KMS-11 (cell line): ENCODE measurements at regions not wholly inside any gene's neighbourhood (a gene's known extent, or its start where the extent isn't known, plus 50 kb on each side); places are given as distances from the start of the nearest gene placed in this dataset.

ENCODE experiments used
- H2AFZ ChIP-seq: fragments of 200-600 bp; sonication (generic); 2 replicates; pipeline ENCODE4 v1.6.1; 2016; ENCODE audit warnings: antibody characterized with exemption, mixed run types, low read depth
- H3K27ac ChIP-seq: fragments of 200-600 bp; sonication (generic); 2 replicates; pipeline ENCODE4 v1.6.1; 2016; ENCODE audit warnings: mild to moderate bottlenecking, mixed run types
- H3K27me3 ChIP-seq: fragments of 200-600 bp; sonication (generic); 2 replicates; pipeline ENCODE4 v1.6.1; 2017; ENCODE audit warnings: mild to moderate bottlenecking, low read depth, mixed run types, moderate library complexity; ENCODE audit not compliant: insufficient read depth
- H3K36me3 ChIP-seq: fragments of 200-600 bp; sonication (generic); 2 replicates; pipeline ENCODE4 v1.6.1; 2017; ENCODE audit warnings: mild to moderate bottlenecking, mixed run types; ENCODE audit not compliant: insufficient read depth
- H3K4me1 ChIP-seq: fragments of 200-600 bp; sonication (generic); 2 replicates; pipeline ENCODE4 v1.6.1; 2016; ENCODE audit warnings: mild to moderate bottlenecking, low read depth, mixed run types; ENCODE audit not compliant: poor library complexity, severe bottlenecking
- H3K4me2 ChIP-seq: fragments of 200-600 bp; sonication (generic); 2 replicates; pipeline ENCODE4 v1.7.0; 2016; ENCODE audit warnings: mild to moderate bottlenecking, mixed run types
- H3K4me3 ChIP-seq: fragments of 200-600 bp; sonication (generic); IDR thresholded peaks from 2 replicates; pipeline ENCODE4 v1.6.1; 2017; ENCODE audit warnings: low read depth, low read length, mixed read lengths; ENCODE audit not compliant: insufficient read depth
- H3K79me2 ChIP-seq: fragments of 200-600 bp; sonication (generic); 2 replicates; pipeline ENCODE4 v1.6.1; 2016; ENCODE audit warnings: low read depth, mixed run types; ENCODE audit not compliant: insufficient read depth
- H3K9ac ChIP-seq: fragments of 200-600 bp; sonication (generic); 2 replicates; pipeline ENCODE4 v1.6.1; 2016; ENCODE audit warnings: mild to moderate bottlenecking, mixed run types
- H4K20me1 ChIP-seq: fragments of 200-600 bp; sonication (generic); 2 replicates; pipeline ENCODE4 v1.6.1; 2016; ENCODE audit warnings: mild to moderate bottlenecking, mixed run types; ENCODE audit not compliant: insufficient read depth
- TF ChIP-seq, protein P1 (sequence below): fragments of 200-600 bp; sonication (generic); conservative IDR thresholded peaks from 2 replicates; pipeline ENCODE4 v1.6.1; 2017; ENCODE audit warnings: low read depth, mild to moderate bottlenecking, antibody characterized with exemption, low read length, moderate library complexity, mixed read lengths

GRCh38 chr9:81529556-81530193 lies 159.7 kb downstream of the TLE1 start:
- H3K4me2 ChIP-seq: no peak overlapping the region
- H3K36me3 ChIP-seq: no peaks in the 10 kb centered on the region
- no peak overlapping the region for H3K4me3 ChIP-seq
- H3K4me1 ChIP-seq: no peaks in the 10 kb centered on the region
- TF ChIP-seq, protein P1, sequence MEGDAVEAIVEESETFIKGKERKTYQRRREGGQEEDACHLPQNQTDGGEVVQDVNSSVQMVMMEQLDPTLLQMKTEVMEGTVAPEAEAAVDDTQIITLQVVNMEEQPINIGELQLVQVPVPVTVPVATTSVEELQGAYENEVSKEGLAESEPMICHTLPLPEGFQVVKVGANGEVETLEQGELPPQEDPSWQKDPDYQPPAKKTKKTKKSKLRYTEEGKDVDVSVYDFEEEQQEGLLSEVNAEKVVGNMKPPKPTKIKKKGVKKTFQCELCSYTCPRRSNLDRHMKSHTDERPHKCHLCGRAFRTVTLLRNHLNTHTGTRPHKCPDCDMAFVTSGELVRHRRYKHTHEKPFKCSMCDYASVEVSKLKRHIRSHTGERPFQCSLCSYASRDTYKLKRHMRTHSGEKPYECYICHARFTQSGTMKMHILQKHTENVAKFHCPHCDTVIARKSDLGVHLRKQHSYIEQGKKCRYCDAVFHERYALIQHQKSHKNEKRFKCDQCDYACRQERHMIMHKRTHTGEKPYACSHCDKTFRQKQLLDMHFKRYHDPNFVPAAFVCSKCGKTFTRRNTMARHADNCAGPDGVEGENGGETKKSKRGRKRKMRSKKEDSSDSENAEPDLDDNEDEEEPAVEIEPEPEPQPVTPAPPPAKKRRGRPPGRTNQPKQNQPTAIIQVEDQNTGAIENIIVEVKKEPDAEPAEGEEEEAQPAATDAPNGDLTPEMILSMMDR: no peak
- H3K9ac ChIP-seq: no peak overlapping the region
- H3K27ac ChIP-seq: no peak overlapping the region
- no peaks in the 10 kb centered on the region for H4K20me1 ChIP-seq
- H2AFZ ChIP-seq: no peak overlapping the region
- H3K27me3 ChIP-seq: no peaks in the 10 kb centered on the region
- H3K79me2 ChIP-seq: no peaks in the 10 kb centered on the region

- no peaks in the 10 kb centered on the region for H3K27me3 ChIP-seq
- H4K20me1 ChIP-seq: no peaks in the 10 kb centered on the region
- no peaks in the 10 kb centered on the region for H3K4me1 ChIP-seq
- H2AFZ ChIP-seq: no peak overlapping the region
- H3K9ac ChIP-seq: no peak overlapping the region
- H3K4me2 ChIP-seq: no peak overlapping the region
- H3K79me2 ChIP-seq: no peaks in the 10 kb centered on the region
- no peaks in the 10 kb centered on the region for H3K36me3 ChIP-seq
- TF ChIP-seq, protein P1: no peak
- H3K27ac ChIP-seq: no peak overlapping the region
- no peak overlapping the region for H3K4me3 ChIP-seq
These were observed 162.8 kb downstream of the TLE1 start for GRCh38 chr9:81526587-81526986.

- H4K20me1 ChIP-seq: no peaks in the 10 kb centered on the region
- no peaks in the 10 kb centered on the region for H3K36me3 ChIP-seq
- H3K4me1 ChIP-seq: peaks cover 7% of the 10 kb centered on the region
- TF ChIP-seq, protein P1: peak; percentile 68
- no peak overlapping the region for H3K27ac ChIP-seq
- no peak overlapping the region for H2AFZ ChIP-seq
- no peak overlapping the region for H3K9ac ChIP-seq
- H3K4me3 ChIP-seq: no peak overlapping the region
- H3K79me2 ChIP-seq: no peaks in the 10 kb centered on the region
- H3K27me3 ChIP-seq: no peaks in the 10 kb centered on the region
- no peak overlapping the region for H3K4me2 ChIP-seq
These were observed 166.4 kb downstream of the TLE1 start for GRCh38 chr9:81522716-81523551.

DNA sequence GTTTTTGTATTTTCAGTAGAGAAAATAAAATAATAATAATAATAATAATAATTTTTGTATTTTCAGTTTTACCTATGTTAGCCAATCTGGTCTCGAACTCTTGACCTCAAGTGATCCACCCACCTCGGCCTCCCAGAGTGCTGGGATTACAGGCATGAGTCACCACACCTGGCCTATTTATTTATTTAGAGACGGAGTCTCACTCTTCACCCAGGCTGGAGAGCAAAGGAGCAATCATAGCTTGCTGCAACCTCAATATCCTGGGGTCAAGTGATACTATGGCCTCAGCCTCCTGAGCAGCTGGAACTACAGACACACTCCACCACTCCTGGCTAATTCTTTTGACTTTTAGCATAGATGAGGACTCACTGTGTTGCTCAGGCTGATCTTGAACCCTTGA lies 167.5 kb downstream of the TLE1 start:
- Histone ChIP-seq H3K4me2 (no peak overlapping the region), H4K20me1 (no peaks in the 10 kb centered on the region), H3K79me2 (no peaks in the 10 kb centered on the region), H3K36me3 (no peaks in the 10 kb centered on the region), H3K4me3 (no peak overlapping the region), H2AFZ (no peak overlapping the region), H3K9ac (no peak overlapping the region), H3K27me3 (no peaks in the 10 kb centered on the region), H3K4me1 (peaks cover 17% of the 10 kb centered on the region), H3K27ac (no peak overlapping the region)
- TF ChIP-seq, protein P1: no peak
